NCI-H128 (cell line): ENCODE measurements at regions not wholly inside any gene's neighbourhood (a gene's known extent, or its start where the extent isn't known, plus 50 kb on each side); places are given as distances from the start of the nearest gene placed in this dataset.
"Not testable (repeated sequence)": the region's sequence is repeated elsewhere in the genome, so short reads cannot be mapped to it uniquely, and the experiment has no call there.

Experiments used
- DNase-seq: peaks from one replicate; lab custom pipeline; 2025; ENCODE audit not compliant: unreplicated experiment; lab: John Stamatoyannopoulos, UW

DNA sequence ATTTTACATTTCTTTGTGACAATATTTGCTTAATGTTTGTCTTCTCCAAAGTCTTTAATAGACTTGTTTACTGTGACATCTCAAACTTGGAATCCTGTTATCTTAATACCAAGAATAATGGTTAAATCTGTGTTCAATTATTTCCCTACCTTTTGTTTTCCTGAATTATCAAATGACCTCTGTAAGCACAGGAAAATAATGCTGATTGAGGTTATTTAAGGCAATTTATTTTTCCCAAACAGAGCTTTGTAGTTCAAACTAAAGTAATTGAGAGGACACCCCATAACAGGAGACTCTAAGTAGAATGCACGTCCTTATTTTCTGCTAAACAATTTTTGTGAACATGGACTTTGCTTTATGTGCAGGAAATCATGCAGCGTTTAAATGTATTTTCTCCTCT is 195.0 kb downstream of the BTBD3 start:
- DNase-seq = no peak

DNA sequence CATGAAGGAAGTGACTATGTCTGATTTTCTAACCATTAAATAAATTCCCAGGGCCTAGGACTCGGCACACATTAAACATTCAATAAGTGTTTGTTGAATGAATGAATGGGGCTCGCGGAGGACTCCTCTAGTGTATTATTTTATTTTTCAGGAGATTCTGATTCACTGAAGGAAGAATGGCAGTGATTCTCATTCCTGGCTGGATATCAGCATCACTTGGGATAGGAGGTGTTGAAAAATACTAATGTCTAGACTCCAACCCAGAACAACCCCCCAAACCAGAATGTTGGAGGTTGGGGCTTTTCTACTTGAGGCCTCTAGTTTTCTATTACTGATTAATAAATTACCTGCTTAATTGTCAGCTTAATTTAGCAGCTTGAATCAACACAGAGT is 195.4 kb downstream of the BTBD3 start:
- DNase-seq = no peak

DNA sequence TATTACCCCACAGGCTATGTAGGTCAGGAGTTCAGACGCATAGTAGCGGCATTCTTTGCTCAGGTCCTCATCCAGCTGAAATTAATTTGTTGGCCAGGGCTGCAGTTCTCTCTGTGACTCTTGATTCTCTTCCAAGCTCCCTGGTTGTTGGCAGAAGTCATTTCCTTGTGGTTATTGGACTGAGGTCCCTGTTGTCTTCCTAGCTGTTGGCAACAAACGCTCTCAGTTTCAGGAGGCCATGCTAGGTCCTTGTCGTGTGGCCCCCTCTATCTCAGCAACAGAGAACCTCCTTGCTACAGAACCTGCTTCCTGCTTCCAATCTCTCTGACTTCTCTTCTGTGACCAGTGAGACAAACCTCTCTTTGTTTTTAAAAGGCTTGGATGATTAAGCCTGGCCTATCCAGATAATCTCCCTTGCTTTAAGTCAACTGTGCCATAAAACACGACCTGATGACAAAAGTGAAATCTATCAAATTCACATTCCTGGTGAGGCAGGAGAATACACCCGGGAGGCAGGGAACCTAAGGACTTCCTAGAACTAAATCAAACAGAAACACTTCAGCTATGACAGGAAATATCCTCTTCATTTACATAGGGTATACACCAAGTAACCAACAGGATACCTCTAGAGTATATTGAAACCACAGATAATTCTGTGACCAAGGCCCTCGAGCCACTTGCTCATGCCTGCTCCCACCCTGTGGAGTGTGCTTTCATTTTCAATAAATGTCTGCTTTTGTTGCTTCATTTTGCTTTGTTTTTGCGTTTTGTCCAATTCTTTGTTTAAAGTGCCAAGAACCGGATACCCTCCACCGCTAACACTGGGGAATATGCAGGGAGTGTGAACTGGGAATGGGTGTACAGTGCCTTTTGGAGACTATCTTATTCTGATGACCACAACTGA is 196.0 kb downstream of the BTBD3 start:
- DNase-seq = no peak

DNA sequence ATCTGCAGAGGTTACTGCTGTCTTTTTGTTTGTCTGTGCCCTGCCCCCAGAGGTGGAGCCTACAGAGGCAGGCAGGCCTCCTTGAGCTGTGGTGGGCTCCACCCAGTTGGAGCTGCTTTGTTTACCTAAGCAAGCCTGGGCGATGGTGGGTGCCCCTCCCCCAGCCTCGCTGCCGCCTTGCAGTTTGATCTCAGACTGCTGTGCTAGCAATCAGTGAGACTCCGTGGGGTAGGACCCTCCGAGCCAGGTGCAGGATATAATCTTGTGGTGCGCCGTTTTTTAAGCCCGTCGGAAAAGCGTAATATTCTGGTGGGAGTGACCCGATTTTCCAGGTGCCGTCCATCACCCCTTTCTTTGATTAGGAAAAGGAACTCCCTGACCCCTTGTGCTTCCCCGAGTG is 211.4 kb downstream of the BTBD3 start:
- not testable (repeated sequence) for DNase-seq

DNA sequence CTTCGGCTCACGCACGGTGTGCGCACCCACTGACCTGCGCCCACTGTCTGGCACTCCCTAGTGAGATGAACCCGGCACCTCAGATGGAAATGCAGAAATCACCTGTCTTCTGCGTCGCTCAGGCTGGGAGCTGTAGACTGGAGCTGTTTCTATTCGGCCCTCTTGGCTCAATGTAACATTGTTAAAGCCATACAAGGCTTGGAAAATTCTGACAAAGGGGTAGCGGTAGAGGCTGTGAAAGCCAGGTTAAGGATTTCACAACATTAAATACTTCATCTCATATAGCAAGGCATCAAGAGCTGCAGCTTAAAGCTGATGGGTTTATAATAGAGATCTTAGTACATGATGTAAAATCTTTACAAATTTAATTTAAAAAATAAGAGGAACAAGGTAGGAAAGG is 211.8 kb downstream of the BTBD3 start:
- DNase-seq = not testable (repeated sequence)

DNA sequence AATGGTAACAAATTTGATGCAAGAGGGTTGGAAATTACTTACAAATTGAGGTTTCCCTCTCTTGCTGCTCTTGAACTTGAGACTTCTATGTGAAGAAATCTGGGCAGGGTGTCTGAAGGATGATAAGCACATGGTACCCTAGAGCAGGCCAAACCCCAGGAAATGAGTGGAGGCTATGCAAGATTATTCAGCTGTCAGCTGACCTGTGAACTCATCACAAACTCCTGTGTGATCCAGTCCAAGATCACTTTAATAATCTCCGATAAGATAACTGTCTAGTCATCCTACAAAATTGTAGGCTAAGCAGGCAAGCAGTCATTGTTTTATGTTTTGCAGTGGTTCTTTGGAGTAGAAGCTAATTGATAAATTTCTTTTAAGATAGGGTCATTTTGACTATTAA is 213.1 kb downstream of the BTBD3 start:
- no peak for DNase-seq

DNA sequence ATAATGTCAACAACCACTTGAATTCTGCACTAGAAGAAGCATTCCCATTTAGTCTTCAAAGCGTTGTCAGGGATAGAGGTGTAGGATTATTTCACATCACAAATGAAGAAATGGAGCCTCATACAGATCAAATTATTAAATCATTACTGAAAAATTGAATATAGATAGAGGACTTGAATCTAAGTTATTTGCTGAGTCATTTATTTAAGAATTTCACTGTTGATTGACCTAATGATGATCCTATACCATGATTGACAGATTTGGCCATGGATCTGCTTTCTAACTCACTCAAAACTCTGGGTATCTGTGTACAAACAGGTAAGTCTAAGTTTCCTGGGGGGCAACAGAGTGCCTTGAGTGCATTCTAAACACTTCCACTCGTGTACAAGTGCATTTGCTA is 215.9 kb downstream of the BTBD3 start:
- no peak for DNase-seq

DNA sequence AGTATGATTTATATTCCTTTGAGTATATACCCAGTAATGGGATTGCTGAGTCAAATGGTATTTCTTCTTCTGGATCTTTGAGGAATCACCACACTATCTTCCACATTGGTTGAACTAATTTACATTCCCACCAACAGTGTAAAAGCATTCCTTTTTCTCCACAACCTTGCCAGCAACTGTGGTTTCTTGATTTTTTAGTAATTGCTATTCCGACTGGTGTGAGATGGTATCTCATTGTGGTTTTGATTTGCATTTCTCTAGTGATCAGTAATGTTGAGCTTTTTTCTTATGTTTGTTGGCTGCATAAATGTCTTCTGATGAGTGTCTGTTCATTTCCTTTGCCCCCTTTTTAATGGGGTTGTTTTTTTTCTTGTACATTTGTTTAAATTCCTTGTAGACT is 228.3 kb downstream of the BTBD3 start:
- not testable (repeated sequence) for DNase-seq

DNA sequence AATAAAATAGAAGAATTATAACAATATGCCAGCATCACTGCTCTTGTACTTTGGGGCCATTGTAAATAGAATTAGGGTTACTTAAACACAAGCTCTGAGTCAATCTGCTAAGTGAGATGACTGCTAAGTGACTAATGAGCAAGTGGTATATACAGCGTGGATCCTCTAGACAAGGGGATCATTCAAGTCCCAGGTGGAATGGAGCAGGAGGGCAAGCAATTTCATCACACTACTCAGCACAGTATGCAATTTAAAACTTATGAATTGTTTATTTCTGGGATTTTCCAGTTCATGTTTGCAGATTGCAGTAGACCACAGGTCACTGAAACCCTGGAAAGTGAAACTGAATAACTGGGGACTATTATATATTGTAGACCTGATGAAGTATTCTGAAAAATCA is 235.3 kb downstream of the BTBD3 start:
- DNase-seq = no peak

DNA sequence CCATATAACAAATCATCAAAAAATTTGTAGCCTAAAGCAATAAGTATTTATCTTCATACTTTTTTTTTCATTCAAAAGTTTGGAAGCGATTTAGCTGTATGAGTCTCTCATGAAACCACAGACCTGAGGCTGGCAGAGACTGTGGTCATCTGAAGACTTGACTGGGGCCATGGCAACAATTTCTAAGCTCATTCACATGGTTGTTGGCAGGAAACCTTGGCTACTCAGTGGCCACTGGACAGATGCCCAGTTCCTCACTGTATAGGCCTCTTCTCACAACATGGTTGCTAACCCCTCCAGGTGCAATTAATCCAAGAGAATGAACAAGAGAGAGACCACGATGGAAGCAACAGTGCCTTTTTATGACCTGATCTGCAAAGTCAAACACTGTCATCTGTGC is 235.9 kb downstream of the BTBD3 start:
- DNase-seq = no peak

DNA sequence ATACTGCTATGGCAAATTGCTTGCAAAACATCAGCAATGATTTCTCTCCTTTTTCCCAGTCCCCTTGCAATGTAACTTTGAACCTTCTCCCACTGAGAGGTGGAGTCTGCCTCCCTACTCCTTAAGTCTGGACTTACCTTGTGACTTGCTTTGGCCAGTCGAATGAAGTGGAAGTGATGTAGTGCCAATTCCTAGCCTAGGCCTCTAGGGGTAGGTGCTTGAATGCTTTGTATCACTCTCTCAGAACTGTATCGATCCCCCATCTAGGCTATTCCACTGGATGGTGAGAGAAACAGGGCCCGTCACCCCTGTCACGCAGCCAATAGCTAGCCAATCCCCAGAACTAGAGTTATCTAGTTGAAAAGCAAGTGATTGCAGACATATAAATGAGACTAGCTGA is 238.6 kb downstream of the BTBD3 start:
- no peak for DNase-seq

DNA sequence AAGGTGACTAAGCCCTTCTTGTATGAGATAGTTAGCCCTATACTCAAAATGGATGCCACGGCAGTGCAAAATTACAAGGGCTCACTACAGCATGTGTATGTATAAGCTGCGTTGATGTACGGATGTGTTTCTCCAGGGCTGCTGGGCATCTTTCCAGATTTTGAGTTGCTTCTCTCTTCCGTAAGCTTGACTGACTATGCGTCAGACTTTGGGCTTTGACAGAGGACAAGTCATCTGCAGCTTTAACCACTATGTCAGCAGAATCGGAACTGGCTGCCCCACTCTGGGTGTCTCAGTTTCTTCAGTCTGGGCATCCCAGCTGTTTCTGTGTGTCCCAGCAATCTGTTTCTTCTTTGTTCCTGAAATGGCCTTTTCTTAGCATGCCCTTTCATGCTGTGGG is 241.6 kb downstream of the BTBD3 start:
- no peak for DNase-seq

DNA sequence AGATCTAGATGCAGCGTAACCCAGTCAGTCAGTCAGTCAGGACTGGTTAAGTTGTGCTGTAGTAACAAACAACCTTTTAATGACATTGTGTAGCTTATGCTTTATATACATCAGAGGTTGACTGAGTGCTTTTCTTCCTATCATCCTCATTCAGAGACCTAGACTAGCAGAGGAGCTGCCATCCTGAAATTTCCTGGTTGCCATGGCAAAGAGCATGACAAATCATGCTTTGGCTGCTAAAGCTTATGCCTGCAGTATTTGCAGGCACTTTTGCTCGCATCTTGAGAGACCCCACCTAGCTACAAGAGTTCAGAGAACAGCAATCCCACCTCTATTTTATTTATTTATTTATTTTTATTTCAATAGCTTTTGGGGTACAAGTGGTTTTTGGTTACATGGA is 244.0 kb downstream of the BTBD3 start:
- DNase-seq = no peak

DNA sequence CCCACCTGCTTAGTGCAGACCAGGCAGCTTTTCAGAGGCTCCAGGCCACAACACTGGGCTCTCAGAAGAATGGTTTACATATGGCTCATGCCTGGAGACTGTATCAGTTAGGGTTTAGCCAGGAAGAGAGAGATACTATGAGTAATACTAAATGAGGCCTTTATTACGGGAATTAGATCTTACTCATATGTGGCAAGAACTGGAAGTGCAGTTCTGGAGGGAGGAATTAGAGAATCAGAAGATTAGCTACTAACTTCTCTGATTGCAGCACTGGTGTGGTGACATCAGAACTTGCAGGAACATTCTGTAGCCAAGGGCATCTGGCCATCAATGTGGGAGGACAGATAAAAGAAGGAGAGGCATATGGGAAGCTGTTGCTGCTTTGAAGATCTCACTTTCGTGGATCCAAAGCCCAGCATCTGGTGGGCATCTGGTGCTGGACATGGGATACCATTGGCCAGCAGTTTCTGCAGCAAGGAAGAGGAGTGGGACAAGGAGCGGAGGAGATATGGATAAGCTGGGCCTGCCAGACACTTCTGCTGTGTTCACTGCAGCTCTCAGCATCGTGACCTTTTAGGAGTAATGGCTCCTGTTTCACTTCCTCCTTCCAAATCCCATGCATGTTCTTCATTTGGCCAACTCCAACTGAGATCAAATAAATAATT is 248.5 kb downstream of the BTBD3 start:
- no peak for DNase-seq

DNA sequence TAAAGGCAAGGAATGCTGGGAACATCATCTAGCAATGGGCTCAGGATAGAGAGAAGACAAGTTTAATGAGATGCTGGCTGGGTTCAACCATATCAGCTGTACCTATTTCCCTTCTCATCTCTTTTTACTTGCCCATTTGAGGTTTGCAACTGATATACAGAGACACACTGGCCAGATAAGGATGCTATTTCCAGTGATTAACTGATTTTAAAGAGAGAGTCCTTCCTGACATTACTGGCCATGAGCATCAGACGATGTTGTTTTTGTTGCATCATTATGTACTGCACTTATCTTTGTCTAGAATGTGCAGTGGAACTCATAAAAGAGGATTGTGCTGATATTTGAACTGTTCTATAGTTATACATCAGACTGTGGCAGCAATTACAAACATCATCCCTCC is 252.7 kb downstream of the BTBD3 start:
- no peak for DNase-seq

DNA sequence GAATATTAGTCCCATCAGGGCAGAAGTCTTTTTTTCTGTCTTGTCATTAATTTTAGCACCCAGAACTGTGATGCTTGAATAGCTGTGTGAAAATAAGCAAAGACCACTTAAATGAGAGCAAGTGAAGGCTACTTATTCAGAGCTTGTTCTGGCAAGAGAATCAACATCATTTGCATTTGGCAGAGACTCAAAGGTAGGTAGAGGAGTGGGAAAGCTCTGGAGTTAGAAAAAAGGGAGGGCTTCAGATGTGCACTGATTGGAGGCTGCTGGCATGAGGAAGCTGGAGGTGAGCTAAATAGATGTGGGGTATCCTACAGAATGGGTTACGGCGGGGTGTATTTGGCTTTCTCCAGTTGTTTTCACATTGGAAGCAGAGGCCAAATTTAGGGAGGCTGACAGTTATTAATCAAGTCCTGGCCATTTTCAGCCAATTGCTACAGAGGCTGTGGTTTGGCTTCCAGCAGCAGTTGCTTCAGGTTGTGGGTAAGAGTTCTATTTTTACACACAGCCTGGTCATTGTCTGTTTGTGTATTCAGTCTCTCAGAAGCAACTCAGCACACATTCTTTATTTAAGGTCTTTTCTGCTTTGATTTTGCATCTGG is 254.3 kb downstream of the BTBD3 start:
- no peak for DNase-seq

DNA sequence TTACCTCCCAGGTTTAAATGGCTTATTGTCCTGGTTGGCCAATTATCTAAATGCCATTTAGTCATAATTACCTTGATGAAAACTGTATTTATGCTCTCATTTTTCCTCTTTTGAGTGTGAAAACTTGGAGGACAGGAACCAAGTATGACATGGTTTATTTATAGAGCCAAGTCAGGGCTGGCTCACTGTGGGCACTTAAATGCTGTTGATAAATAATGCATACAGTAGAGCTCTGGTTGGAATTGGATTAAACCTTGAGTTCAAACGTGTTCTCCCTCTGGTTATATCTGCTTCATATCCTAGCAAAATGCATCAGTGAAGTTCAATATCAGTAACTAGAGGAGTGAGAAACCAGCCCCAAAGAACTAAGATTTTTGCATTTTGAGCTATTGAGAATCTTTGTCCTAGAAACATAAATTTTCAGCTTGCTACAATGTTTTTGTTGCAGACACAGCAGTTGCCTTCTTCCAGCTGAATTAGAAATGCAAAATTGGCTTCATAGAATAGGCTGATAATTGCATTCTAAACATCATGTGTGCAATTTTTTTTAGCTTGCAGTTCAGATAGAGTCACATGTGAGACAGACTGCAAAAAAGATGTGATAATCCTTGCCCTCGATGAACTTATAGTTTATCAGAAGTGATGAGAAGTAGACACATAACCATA is 255.8 kb downstream of the BTBD3 start:
- no peak for DNase-seq

DNA sequence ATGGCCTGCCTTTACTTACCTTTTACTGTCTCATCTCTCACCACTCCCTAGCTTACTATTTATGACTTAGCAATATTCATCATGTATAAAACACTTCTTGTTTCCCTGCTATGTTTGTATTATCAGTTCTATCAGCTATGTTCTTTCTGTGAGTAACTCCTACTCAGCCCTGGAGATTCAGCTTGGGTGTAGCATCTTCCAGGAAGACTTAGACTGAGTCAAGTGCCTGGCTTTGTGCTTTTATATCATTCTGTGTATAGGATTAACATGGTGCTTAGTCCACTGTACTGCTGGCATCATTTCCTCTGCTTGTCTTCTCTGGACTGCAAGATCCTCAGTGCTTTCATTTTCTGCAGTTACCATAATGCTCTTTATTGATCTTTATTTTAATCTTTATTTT is 257.8 kb downstream of the BTBD3 start:
- no peak for DNase-seq

DNA sequence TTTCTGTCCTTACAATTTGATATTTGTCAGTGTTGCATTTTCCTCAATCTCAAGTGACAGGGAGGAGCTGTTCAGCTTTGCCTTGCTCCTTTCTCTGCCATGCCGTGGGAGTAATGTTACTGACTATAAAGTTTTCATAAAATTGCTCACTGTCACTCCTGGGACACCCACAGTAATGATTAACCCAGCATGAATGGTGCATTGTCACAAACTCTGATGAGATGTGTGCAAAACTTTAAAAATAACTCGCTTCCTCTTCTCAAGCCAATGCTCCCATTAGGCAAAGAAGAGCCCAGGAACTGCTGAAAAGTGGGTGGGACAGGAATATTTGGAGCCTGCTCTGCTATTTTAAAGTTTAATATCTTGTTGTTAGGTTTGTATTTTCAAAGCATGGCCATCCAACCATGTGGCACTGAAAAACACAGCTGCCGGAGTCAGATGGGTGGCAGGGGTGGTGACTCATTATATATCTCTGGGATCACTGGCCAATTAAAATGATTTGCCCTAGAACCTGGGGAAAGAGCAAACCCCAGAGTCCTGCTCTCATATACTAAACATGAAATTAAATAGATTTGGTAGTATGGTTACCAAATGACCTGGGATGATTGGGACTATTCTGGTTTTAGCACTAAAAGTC is 260.1 kb downstream of the BTBD3 start:
- DNase-seq = no peak

DNA sequence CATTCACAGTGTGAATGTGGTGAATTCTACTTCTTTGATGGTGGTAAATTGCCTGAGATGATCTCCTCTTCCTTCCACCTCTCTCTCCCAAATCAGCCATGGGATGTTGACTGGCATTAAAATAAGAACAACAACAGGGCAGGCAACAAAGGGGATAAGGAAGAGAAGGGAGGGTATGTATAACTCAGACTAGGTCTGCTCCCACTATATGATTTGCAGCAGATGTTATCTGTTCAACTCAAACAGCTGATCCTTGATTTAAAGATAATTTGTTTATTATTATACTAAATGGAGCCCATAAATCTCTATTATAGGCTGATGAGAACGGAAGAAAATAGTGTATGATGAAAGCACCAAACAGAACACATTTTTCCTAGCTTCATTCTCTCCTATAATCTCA is 262.0 kb downstream of the BTBD3 start:
- DNase-seq = no peak

DNA sequence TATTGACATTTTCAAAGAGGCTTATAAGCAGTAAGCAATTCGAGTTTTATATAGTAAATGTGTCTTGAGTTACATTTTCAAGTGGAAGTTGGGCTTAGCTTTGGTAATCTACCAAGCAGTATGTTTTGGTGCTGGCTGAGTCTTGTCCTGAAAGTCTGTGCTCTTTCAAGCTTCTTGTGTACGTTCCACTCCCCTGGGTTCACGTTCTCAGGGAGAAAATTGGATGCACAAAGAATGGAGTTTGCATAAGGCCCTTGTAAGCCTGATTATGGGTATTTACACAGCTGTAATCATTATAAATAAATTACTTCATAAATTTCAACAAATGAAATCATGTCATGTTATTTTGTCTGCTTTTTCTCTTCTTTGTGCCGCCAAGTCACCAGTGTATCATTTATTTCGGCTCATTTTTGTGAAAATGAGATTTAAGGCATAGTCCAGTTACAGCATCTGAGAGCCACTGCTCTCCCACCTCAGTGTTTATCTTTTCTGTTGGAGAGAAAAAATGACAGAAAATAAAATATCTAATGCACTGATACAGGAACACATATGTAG is 262.5 kb downstream of the BTBD3 start:
- DNase-seq = no peak
